ENCODE measurements at regions not wholly inside any gene's neighbourhood (a gene's known extent, or its start where the extent isn't known, plus 50 kb on each side); places are given as distances from the start of the nearest gene placed in this dataset.
"Not testable (repeated sequence)": the region's sequence is repeated elsewhere in the genome, so short reads cannot be mapped to it uniquely, and the experiment has no call there.

DNA sequence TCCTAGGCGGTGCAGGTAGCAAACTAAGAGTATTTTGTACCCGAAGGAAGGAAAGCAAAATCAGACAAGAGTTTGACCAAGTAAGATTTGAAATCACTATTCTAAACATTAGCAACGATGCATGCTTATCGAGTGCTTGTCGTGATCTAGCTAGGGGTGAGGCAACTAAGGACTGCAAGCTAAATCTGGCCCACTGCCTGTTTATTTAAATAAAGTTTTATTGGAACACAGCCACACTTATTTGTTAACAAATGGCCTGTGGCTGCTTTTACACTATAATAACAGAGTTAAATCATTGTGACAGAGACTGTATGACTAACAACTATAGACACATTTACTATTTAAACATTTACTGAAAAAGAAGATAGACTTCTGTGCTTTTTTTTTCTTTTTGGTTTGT lies 983.6 kb downstream of the VRK1 start:
- no peak for DNase-seq

DNA sequence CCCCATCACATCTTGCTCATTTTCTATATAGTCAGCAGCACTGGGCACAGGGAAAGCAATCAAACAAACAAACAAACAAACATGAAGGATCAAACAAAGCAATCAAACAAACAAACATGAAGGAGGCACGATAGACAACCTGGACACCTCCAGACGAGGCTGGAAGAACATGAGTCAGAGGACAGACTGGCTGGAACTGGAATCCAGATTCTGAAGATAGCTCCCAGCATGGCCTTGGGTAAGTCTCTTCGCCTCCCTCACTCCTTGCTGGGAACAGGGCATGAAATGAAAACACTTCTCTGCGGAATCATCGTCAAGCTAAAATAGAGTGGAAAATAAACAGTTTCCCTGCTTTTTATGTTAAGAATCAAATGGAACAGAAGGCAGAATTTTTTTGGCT lies 984.8 kb downstream of the VRK1 start:
- DNase-seq, result no peak

DNA sequence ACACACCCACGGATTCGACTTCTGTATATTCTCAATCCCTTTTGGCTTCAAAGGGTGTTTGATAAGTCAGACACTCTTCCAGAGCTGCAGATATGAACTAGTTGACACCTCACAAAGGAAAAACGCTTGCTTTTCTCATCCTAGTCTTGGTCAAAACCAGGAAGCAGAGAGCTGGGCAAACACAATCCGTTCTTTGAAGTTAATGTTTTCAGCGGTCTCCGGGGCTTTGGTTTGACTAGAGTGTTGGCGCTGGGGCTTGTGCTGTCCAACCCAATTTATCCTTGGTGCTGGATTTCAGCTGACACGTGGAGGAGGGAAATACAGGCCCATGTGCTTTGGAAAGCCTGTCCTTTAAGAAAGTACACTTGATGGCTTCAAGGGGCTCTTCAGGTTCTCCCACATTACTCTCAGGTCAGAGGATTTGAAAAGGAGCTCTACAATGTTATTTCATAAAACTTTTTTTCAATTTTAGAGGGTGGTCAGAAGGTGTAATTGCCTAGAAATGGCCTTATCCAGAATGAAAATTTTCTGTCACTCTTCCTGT lies 985.8 kb downstream of the VRK1 start:
- DNase-seq, result no peak

DNA sequence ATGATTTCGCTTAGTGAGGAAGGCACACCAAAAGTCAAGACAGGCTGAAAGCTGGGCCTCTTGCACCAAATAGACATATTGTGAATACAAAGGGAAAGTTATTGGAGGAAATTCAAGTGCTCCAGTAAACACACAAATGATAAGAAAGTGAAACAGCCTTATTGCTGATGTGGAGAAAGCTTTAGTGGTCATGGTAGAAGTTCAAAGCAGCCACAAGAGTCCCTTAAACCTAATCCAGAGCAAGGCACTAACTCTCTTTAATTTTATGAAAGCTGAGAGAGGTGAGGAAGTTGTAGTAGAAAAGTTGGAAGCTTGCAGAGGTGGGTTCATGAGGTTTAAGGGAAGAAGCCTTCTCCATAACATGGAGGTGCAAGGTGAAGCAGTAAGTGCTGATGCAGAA lies 988.3 kb downstream of the VRK1 start:
- no peak for DNase-seq

DNA sequence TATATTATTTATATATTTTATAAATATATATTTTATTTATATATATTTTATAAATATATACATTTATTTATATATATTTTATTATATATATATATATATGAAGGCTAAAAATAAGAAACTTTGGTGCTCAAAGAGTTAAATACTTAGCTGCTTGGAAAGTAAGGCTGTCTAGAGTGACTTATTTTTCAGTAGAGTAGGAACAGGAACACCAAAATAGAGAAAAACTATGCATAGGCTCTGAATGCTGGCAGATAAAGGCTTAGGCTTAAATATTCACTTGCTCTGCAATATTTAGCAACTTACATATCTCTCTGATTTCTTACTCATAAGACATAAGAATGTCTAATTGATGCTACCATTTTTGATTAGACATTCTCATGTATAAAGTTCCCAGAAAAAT lies 991.2 kb downstream of the VRK1 start:
- no peak for DNase-seq

DNA sequence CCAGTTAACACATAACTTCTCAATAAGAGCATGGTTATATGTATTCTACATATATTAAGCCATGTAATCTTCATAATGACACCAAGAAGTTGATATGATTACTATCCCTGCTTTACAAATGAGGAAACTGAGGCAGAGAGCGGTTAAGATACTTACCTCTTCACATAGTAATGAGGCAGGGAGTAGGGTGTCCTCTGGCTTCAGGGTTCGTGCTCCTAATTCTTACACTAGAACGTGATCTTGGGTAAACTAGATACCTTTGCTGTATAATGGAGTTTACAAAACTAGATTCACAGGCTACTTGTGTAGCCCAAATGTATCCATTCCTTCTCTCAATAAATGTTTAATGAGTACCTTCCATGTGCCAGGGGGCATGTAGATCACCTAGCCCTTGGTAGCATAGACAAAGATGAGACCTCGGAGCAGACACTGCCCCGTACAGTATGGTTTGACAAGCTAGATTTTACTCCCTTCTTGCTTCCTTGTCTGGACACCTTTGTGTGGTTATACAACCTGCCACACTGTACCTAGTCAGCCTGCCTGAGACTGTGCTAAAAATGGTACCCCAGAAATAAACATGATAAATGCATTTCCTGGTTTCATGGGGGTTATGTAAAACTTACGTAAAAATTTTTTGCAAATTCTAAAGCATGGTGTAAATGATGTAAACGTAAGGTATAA lies 991.8 kb downstream of the VRK1 start:
- no peak for DNase-seq

DNA sequence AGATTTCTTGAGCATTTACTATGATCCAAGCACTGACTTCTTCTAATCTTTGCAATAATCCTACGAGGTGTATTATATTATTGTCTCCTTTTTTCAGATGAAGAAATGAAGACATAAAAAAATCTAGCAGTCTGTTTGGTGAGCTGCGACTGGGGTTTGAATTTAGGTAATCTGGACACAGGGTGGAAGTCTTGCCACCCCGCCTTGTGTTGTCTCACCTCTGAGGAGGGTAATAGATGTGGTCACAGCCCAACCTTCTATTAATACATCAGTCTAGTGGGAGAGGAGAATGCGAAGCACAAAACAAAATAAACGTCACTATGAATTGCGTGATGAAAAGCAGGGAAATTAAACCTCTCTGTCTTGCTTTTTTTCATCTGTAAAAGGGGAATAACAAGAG lies 993.9 kb downstream of the VRK1 start:
- no peak for DNase-seq

DNA sequence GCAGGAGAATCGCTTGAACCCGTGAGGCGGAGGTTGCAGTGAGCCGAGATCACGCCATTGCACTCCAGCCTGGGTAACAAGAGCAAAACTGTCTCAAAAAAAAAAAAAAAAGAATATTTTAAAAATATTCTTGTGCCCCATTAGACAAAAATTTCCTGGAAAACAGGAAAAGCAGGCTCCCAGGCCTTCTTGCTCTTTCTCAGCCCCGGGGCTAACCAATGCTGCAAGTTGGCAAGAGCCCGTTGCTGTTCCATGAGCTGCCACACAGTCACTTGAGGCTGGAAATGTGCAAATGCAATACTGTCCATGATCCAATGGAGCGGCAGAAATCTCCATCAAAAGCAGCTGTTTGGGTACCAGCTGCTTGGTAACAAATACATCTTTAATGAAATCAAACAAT lies 994.7 kb downstream of the VRK1 start:
- no peak for DNase-seq

DNA sequence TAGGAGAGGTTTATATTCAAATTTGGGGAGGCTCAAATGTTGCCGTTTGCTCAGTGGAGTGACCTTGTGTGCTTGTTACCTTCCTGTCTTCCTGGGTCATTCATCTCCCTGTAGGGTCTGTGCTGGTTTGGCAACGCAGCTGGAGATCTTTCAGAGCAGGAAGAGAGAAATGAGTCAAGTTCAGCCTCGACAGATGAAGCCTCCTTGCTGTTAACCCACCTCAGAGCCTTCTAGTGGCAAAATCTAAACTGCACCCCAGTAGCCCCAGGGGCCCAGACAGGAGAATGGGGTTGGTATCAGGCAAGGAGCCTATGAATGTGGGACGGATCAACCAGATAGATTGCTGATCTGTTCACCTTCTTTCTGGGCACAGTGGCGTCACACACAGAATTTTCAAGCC lies 999.3 kb downstream of the VRK1 start:
- DNase-seq, result no peak

DNA sequence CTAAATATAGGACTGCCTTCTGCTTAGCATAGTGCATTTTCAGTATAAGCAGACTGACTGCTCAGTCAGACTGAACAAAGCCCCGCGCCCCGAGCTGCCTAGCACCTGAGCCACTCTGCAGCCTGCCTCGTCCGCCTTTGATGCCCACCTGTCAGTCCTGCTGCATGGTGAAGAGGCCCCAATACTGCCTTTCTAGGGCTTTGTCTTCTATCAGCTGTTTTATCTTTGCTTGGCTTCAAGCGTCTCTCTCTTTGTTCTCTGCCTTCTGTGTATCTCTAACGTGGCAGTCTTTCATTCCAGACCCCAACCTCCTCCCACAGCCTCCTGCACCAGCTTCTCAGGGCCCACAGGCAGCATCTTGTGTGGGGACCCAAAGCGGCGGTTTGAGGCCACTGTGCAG lies 1001.0 kb downstream of the VRK1 start:
- DNase-seq, result no peak

DNA sequence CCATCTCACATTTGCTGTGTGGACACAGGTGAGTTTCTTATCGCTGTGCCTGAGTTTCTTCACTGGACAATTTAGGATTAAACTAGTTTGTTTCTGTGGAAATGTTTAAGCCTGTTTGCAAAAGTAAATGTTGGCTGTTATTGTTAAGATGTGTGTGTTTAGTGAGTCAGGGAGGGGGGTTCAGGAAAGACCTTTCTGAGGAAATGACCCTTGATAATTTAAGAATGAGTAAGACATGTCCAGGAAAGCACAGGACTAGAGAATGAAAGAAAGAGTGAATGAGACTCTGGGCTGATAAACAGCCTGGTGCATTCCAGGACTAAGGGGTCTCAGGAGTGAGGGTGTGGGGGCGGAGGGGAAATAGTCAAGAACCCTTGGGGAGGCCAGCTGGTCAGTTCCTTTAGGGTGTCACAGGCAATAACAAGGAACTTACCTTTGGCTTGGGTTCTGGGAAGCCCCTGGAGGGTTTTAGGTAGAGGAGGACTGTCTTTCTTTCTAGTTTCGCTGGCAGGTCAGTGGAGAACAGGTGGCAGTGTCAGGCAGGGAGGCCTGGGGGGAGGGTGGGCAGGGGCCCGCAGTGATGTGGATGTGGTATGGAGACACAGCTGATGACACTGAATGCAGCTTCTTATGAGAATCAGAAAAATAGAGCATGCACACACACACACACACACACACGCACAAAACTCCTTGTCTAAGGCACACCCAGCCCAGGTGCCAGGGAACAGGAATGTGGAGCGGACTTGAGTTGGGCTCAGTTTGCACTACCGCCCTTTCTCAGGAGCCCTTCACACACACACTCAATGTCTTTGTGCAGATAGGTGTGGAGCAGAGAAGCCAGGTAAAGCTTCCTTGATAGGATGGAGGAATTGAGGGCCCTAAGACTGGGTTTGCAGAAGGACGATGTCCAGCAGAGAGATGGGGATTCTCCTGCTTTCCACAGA lies 1005.5 kb downstream of the VRK1 start:
- DNase-seq, result no peak

DNA sequence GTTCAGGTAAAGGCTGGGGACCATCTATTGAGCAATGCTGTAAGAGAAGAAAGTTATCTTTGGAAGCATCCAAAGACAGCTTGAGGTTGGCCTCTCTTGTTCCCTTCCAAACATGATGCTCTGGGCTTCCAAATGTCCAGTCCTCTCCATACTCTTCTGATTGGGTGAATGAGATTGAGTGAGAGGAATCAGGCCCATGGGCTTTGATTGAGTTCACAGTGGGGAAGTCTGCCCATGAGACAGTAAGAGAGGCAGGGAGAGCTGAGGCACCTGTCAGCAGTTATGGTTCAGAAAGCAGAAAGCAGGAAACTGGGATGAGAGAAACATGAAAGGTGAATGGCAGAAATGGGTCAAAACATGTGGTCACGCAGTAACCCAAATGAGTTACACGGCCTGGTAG lies 1006.9 kb downstream of the VRK1 start:
- no peak for DNase-seq

DNA sequence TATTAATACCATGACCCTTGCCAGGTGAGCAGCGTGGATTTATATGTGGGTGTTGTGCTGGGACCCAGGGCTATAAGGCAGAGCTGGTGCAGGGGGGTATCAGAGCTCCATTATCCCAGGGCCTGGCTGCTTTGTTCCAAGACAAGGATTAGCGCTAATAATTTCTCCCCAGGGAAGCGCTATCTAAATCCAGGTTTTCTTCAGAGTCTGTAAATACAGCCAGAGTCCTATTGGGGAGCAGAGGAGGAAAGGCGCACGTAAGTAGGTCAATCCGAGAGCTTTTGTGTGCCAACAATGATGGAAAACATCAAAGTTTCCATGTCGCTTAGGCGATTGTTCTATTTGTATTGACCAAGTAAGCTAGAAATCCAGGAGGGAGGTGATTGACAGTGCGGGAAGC lies 1009.7 kb downstream of the VRK1 start:
- no peak for DNase-seq

DNA sequence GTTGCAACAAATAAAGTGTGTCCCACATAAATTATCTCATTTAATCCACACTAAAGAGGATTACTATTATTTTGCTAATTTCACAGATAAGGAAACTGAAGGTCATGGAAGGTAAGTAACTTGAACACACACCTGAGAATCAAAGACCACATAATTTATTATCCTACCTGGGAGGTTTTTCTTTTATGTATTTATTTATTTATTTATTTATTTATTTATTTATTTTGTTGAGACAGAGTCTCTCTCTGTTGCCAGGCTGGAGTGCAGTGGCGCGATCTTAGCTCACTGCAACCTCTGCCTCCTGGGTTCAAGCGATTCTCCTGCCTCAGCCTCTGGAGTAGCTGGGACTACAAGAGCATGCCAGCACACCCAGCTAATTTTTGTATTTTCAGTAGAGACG lies 1011.4 kb downstream of the VRK1 start:
- not testable (repeated sequence) for DNase-seq

DNA sequence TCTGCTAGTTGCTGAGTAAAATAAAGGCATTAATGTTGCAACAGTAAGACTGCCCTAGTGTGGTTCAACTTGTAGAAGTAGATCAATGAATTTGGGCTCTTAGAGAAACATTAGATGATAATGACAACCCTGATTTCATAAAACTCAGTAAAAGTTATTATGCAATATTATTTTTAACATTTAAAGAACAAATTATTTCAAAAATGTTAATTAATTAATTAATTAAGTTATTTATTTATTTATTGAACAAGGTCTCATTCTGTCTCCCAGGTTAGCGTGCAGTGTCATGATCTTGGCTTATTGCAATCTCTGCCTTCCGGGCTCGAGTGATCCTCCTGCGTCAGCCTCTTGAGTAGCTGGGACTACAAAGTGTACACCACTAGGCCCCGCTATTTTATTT lies 1016.4 kb downstream of the VRK1 start:
- no peak for DNase-seq

DNA sequence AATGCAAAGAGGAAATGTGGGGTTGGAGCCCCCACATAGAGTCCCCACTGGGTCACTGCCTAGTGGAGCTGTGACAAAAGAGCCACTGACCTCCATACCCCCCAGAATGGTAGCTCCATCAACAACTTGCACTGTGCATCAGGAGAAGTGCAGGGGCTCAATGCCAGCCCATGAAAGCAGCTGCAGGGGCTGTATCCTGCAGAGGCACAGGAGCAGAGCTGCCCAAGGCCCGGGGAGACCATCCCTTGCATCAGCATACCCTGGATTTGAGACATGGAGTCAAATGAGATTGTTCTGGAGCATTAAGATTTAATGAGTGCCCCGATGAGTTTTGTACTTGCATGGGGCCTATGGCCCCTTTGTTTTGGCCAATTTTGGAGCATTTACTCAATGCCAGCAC lies 1023.6 kb downstream of the VRK1 start:
- DNase-seq, result no peak

DNA sequence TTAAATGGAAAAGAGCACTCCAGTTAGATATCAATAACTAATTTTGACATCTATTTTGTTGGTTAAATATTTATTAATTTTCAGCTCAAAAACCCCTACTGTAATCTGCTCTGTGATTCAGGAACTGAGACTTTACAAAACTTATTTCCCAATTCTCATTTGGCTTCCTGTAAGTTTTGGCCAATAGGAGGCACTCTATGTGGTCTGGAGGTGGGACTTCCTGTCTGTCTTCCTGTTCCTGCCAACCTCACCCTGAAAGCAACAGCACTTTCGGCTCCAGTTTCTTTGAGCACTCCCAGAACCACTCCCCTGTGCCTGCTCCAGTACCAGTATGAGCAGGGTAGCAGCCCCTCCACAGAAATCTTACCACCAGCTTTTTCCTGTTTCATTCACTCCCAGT lies 1027.0 kb downstream of the VRK1 start:
- no peak for DNase-seq

DNA sequence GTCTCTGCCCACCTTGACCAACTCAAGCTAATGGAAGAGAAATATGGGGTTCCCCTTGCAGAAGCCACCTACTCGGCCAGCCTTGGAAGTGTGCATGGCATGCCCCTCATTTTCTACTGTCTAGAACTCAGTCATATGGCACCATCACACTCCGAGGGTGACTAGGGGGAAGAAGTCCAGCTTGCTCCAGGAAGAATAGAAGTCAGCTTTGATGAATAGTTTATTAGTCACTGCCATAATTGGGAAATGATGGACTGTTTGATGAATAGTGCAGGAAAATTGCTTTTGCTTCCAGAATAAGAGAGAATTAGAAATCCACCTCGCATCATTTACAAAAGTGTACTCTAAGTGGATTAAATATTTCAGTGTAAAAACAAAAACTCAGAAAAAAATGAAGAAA lies 1030.6 kb downstream of the VRK1 start:
- no peak for DNase-seq

DNA sequence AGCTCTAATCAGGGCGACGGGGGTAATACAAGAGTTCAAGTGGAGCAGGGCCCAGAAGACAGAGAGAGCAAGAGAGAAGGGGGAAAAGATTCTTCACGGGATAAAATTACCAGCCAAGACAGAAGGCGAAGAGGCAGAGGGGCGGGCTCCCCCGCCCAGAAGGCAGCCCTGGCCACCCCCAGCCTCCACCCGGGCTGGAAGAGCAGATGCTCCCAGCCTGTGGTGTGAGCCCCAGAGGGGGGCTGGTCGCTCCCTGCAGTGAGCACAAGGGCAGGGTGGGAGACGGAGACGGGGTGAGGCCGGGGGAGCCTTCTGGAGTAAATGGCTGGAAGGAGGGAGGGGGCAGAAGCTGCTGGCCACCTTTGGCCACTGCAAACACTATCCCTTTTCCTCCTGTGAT lies 1035.6 kb downstream of the VRK1 start:
- peak; percentile 100 for DNase-seq

DNA sequence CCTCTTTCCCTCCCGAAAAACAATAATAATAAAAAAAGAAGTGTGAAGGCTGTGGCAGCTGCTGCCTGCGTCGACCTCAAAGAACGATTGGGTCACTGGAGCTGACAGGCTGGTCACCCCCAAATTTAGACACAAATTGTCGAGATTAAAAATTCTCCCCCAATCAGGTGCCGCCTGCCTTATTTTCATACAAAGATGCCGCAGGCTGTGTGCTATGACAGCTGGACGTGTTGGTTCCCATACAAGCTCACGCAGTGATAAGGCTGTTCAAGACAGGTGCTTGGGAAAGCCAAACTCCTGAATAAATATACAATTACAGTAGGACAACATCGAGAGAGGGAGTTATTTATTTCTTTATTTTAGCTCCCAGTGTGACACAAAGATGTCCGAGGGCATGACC lies 1041.8 kb downstream of the VRK1 start:
- peak; percentile 56 for DNase-seq

DNA sequence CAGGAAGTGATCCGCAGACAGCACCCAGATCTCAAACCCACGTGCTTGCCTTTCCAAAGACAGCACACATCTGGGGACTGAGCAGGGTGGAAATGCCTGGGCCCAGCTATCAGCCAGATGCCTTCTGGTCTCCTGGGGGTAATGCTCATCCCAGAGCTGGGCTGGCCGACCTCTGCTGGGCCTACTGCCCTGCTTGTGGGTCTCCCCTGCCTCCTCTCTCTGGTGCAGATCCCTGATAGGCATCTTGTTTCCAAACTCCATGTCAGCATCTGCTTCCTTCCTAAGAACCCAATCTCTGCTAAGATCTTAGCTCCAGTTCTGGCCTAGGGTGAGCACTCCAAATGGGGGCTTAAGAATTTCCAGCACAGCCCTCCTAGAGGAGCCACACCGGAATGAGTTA lies 1043.0 kb downstream of the VRK1 start:
- DNase-seq, result no peak

DNA sequence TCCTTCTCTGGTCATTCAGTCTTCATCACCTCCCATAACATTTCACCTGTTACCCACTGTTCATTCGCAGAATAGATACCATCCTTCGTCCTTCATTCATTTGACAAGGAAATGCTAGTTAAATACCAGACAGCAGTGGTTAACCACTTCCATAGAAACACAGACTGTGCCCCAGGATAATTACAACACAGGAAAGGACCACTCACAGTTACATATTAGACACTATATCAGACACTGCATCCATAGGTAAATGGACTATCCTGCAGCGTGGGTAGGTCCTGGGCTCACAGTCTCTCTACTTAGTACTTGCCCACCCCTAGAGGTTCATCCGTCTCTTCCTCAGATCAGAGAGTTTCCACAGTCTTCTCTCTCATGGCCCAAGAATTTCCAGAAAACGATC lies 1044.6 kb downstream of the VRK1 start:
- DNase-seq, result no peak

DNA sequence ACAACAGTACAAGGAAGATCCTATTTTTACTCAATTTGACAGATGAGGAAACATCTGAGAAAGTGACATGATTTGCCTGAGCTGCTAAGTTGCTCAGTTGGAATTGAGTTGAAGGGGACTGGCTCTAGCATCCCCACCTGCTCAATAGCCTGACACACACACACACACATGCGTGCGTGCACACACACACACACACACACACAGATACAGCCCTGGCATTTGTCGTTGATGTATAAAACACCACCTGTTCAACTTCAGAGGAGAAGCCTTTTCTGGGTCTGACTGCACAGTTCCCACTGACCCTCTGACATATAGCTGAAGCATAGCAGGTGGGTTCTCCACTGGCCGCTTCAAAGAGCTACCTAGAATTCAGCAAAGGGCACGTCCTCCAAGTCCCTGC lies 1045.9 kb downstream of the VRK1 start:
- DNase-seq, result no peak

DNA sequence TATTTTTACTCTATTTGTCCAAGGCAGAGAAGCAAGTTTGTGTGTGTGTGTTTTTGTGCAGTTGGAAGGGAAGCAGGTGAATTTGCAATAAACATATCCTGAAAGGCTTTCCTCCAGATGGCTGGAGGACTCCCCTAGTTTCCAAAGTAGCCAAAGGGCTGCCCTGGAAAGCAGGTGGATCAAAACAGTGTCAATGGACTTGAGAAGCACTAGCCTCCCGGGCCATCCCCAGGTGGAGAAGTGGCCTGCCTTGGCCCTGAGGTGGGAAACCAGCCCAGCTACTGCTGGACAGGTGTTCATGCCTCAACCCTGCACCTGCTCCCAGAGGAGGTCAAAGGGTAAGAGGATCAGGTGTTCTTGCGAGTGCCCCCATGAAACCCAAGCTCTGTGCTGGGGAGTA lies 1046.9 kb downstream of the VRK1 start:
- DNase-seq, result no peak
